Heart left ventricle (tissue), 16 donors: ENCODE measurements at regions not wholly inside any gene's neighbourhood (a gene's known extent, or its start where the extent isn't known, plus 50 kb on each side); places are given as distances from the start of the nearest gene placed in this dataset.

Experiments used
- ATAC-seq, 4 donors: fragments of 200-7000 bp; cut with Tn5 transposase; one replicate each; pipeline ENCODE4 v1.9.1; 2020 to 2022; ENCODE audit warnings: moderate library complexity in 4 of 4, mild to moderate bottlenecking in 3 of 4, moderate number of reproducible peaks in 1 of 4
- DNase-seq, 5 donors: peaks; one replicate each; pipeline ENCODE4 v3.0.0-alpha.2; 2020
- H3K27ac ChIP-seq, 12 donors: fragments of 200-600 bp; sonication (generic) in 4 of 12; one replicate each; pipeline versions ENCODE4 v1.5.0 to v1.8.0; 2016 to 2022; ENCODE audit warnings: mild to moderate bottlenecking in 2 of 12
- H3K27me3 ChIP-seq, 9 donors: fragments of 200-600 bp; sonication (generic) in 2 of 9; one replicate each; pipeline versions ENCODE4 v1.5.1 to v1.8.0; 2016 to 2022; ENCODE audit warnings: mild to moderate bottlenecking in 3 of 9
- H3K36me3 ChIP-seq, 9 donors: fragments of 200-600 bp; sonication (generic) in 2 of 9; one replicate each; pipeline versions ENCODE4 v1.5.0 to v1.8.0; 2018 to 2022; ENCODE audit warnings: mild to moderate bottlenecking in 2 of 9
- H3K4me1 ChIP-seq, 12 donors: fragments of 200-600 bp; sonication (generic) in 4 of 12; one replicate each; pipeline versions ENCODE4 v1.5.0 to v1.8.0; 2016 to 2022; ENCODE audit warnings: mild to moderate bottlenecking in 3 of 12
- H3K4me3 ChIP-seq, 12 donors: fragments of 200-600 bp; sonication (generic) in 4 of 12; one replicate each; pipeline versions ENCODE4 v1.5.0 to v1.8.0; 2017 to 2022; ENCODE audit warnings: mild to moderate bottlenecking in 9 of 12, moderate library complexity in 4 of 12
- H3K9me3 ChIP-seq, 12 donors: fragments of 200-600 bp; sonication (generic) in 4 of 12; one replicate each; pipeline versions ENCODE4 v1.5.0 to v1.8.0; 2016 to 2022; ENCODE audit warnings: mild to moderate bottlenecking in 1 of 12
- POLR2A ChIP-seq, 2 donors: fragments of 450-650 bp; IDR thresholded peaks; one replicate each; pipeline ENCODE4 v1.6.1; 2017; ENCODE audit warnings: antibody characterized with exemption in 2 of 2, mild to moderate bottlenecking in 2 of 2, moderate library complexity in 2 of 2
- WGBS, 4 donors: extraction: QIAGEN DNeasy Blood & Tissue Kit in 2 of 4; methylation state at CpG; one replicate each; pipeline versions ENCODE4 v1.1.5 to v1.1.7; 2013 to 2018; 5-methylcytosine and 5-hydroxymethylcytosine counted together
- intact Hi-C, 10 donors: fragments of 100-400 bp; cut with DNase I; formaldehyde crosslinking; loops; one replicate each; pipeline versions ENCODE4 v1.11.1 to v1.14.2; 2022
- TF ChIP-seq, protein P1 (sequence below), 12 donors: fragments of 200-600 bp; sonication (generic) in 4 of 12; IDR thresholded peaks; one replicate each; pipeline versions ENCODE4 v1.5.0 to v1.8.0; 2018 to 2022; ENCODE audit warnings: antibody characterized with exemption in 12 of 12, mild to moderate bottlenecking in 5 of 12
- donor health status: ischemic (EF 13 %, LVEDD 7.1; RV severe dilation, severe dysfunction).
- donor health status: healthy with polysubstance abuse.
- donor health status: DM: no; HTN: yes; CAD: no.
- donor health status: DM: no; HTN: no; CAD: no.
- donor health status: ischemic (EF 25% LVEDD 6.9; RV normal size, moderate dysfunction).
- donor health status: ischemic (EF 25% LVEDD 5.7; RV mildly dilated, moderate dysfunction).
- donor health status: healthy.
- donor health status: DM: yes; HTN: yes; CAD: no.
- donor health status: ischemic (EF 35%, LVEDD 5.7; RV mildly dilated, moderate dysfunction).
- donor health status: nonischemic (EF 11% LVEDD 7.7; RV severe dilation, severe dysfunction).
- donor health status: DM: yes; HTN: yes; CAD: no.
- donor health status: PGD.
- donor health status: ischemic (EF 29% LVEDD 5.4; RV normal size, mild dysfunction).
- donor health status: nonischemic (EF 23%, LVEDD 6.1; RV moderate dilation, normal function).

DNA sequence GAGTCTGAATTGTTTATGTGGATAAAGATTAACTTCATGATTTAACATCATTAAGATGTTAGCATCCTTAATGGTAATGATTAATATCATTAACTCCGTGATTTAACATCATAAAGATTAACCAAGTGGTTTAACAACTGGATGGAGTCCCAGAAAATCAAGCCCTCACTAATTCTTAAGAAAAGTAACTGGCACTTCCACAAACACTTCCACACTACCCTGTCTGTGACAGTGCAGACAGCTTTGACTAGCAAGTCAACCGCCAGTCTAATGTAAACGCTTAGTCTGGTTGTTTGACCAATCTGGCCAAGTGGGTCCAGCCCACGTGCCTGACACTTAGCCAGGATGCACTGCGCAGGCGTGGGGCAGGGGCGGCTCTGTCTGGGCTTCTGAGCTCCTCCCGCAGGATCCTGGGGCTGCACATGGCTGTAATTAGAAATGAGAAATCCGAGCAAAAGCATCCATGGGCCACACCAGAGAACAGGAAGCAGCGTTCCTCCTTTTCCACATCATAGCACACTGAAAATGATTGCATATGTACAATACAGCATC lies 424.2 kb downstream of the FOXA2 start:
- ATAC-seq, result no peak
- 63 to 75% (median 65%) methylated on average over 9 to 10 of the region's 10 CpGs for WGBS, 4 donors
- H3K9me3 ChIP-seq, result no peaks in the 10 kb centered on the region
- intact Hi-C loops, result no loop called here
- TF ChIP-seq POLR2A (IDR thresholded peaks at IDR 0.05), result no peak
- TF ChIP-seq, protein P1, sequence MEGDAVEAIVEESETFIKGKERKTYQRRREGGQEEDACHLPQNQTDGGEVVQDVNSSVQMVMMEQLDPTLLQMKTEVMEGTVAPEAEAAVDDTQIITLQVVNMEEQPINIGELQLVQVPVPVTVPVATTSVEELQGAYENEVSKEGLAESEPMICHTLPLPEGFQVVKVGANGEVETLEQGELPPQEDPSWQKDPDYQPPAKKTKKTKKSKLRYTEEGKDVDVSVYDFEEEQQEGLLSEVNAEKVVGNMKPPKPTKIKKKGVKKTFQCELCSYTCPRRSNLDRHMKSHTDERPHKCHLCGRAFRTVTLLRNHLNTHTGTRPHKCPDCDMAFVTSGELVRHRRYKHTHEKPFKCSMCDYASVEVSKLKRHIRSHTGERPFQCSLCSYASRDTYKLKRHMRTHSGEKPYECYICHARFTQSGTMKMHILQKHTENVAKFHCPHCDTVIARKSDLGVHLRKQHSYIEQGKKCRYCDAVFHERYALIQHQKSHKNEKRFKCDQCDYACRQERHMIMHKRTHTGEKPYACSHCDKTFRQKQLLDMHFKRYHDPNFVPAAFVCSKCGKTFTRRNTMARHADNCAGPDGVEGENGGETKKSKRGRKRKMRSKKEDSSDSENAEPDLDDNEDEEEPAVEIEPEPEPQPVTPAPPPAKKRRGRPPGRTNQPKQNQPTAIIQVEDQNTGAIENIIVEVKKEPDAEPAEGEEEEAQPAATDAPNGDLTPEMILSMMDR (IDR thresholded peaks at IDR 0.05), result no peak
- H3K27me3 ChIP-seq, result no peaks in the 10 kb centered on the region
- H3K27ac ChIP-seq, result no peak overlapping the region
- no peaks in the 10 kb centered on the region for H3K36me3 ChIP-seq
- H3K4me1 ChIP-seq, result no peaks in the 10 kb centered on the region
- DNase-seq, result no peak
- H3K4me3 ChIP-seq, result no peak overlapping the region

DNA sequence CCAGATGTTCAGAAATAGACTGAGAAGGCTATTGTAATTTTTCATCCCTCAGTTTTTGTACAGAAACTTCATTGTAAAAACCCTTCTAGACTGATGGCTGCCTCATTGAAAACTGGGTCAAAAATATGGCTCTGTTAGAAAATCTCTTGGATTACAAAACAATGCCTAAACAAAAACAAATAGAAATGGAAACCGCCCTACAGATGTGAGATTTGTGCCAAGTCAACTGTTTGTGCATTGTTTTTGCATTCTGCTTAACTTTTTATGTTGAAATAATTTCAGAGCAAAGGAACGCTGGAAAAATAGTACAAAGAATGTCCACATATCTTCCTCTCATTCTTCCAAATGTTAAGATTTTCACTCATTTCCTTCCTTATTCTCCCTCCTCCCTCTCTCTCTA lies 425.1 kb downstream of the FOXA2 start:
- DNase-seq (no peak), ATAC-seq (no peak)
- Histone ChIP-seq H3K27ac (no peak overlapping the region), H3K4me1 (no peaks in the 10 kb centered on the region), H3K36me3 (no peaks in the 10 kb centered on the region), H3K9me3 (no peaks in the 10 kb centered on the region), H3K27me3 (no peaks in the 10 kb centered on the region), H3K4me3 (no peak overlapping the region)
- WGBS, 4 donors, result 40 to 65% (median 53%) methylated on average over 2 of the region's 2 CpGs
- TF ChIP-seq, protein P1 (IDR thresholded peaks at IDR 0.05), result no peak
- TF ChIP-seq POLR2A (IDR thresholded peaks at IDR 0.05), result no peak
- intact Hi-C loops, result loop anchor here in 1 of 10 donors (10.0 kb wide), 1 partner anchor 64 kb away; no protein-coding TSS in a partner anchor

DNA sequence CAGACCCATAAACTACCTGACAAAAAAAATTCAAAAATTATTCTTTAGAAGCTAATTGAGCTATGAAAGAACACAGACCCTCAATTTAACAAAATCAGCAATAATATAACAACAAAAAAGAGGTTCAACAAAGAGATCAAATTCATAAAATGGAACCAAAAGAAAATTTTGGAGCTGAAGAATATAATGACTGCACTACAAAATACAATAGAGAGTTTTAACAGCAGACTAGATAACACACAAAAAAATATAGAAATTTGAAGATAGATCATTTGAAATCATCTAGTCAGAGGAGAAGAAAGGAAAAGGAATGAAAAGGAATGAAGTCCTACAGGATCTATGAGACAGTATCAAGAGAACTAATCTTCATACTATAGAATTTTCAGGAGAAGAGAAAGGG lies 422.1 kb downstream of the PAX1 start:
- TF ChIP-seq POLR2A (IDR thresholded peaks at IDR 0.05), result no peak
- TF ChIP-seq, protein P1 (IDR thresholded peaks at IDR 0.05), result no peak
- intact Hi-C loops, result no loop called here
- Histone ChIP-seq H3K36me3 (no peaks in the 10 kb centered on the region), H3K4me1 (no peaks in the 10 kb centered on the region), H3K27me3 (no peaks in the 10 kb centered on the region), H3K27ac (no peak overlapping the region), H3K4me3 (no peak overlapping the region), H3K9me3 (peaks cover 0 to 45% (median 14%) of the 10 kb centered on the region in 12 donors)
- ATAC-seq (no peak), DNase-seq (no peak)

DNA sequence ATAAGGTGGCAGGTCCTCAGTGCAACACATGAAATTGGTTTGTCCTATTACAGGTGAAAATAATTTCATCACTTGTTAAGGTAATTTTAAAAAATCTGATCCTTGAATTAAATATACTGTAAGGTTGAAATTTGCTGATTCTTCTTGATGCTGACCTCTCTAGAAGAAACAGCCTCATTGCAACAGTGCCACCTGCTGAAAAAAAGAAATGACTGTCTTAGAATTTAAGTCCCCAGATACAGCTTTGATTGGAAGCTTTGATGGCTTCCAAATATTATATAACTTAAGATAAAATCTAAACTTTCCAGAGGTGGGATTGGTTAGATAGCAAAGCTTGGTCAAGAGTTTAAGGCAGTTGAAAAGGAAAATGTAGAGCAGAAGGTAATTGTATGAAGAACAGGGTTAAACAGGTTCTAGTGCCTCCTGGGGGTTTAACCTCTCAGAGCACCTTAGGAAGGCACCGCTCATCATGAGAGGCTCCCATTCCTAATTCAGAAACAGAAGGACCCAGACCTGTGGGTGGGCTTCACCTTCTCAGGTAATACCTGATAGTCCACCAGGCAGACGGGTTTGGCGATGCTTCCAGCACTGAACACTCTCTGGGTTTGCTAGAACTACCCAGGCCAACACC lies 401.0 kb downstream of the PAX1 start:
- 67 to 69% (median 68%) methylated on average over 3 of the region's 3 CpGs for WGBS, 4 donors
- Histone ChIP-seq H3K4me1 (no peaks in the 10 kb centered on the region), H3K27ac (no peak overlapping the region), H3K36me3 (no peaks in the 10 kb centered on the region), H3K9me3 (no peaks in the 10 kb centered on the region), H3K4me3 (no peak overlapping the region), H3K27me3 (peaks cover 0 to 14% (median 0%) of the 10 kb centered on the region in 9 donors)
- intact Hi-C loops, result loop anchor here in 8 of 10 donors (1.0 to 10.0 kb wide), 8 partner anchors 292 to 1272 kb away; no protein-coding TSS in a partner anchor
- ATAC-seq (no peak), DNase-seq (no peak)
- TF ChIP-seq, protein P1 (IDR thresholded peaks at IDR 0.05), result peak in 11 of 12 donors; percentile 27 to 61 (median 37)
- no peak for TF ChIP-seq POLR2A (IDR thresholded peaks at IDR 0.05)
